Stimulated activated CD8-positive, alpha-beta memory T cell treated with anti-CD3 and anti-CD28 coated beads, Interleukin-15, amount 100 ng/mL, for 1 hour (primary cell): ENCODE measurements at regions not wholly inside any gene's neighbourhood (a gene's known extent, or its start where the extent isn't known, plus 50 kb on each side); places are given as distances from the start of the nearest gene placed in this dataset.

Experiments
- DNase-seq: peaks from one replicate; pipeline ENCODE4 v3.0.0-alpha.2; 2020; ENCODE audit warnings: low read depth

- peak; percentile 39 for DNase-seq
Observed at GRCh38 chr1:221203224-221204054, 324.2 kb downstream of the HLX start.

- DNase-seq = no peak
Observed at GRCh38 chr1:221204055-221204833, 325.0 kb downstream of the HLX start.

- no peak for DNase-seq
Observed at GRCh38 chr1:221206076-221206475, 326.8 kb downstream of the HLX start.

GRCh38 chr1:221212926-221213325, 333.7 kb downstream of the HLX start:
- DNase-seq = no peak

GRCh38 chr1:221217029-221217428, 337.8 kb downstream of the HLX start:
- no peak for DNase-seq

- DNase-seq = no peak
Observed at GRCh38 chr1:221223281-221223680, 344.0 kb downstream of the HLX start.

- DNase-seq = no peak
Observed at GRCh38 chr1:221227460-221227859, 348.2 kb downstream of the HLX start.

- DNase-seq = no peak
Observed at GRCh38 chr1:221227872-221228337, 348.7 kb downstream of the HLX start.

GRCh38 chr1:221228594-221228993, 349.4 kb downstream of the HLX start:
- DNase-seq = no peak

GRCh38 chr1:221230605-221231004, 351.4 kb downstream of the HLX start:
- no peak for DNase-seq

GRCh38 chr1:221234791-221235190, 355.5 kb downstream of the HLX start:
- DNase-seq = no peak

GRCh38 chr1:221237587-221237986, 358.3 kb downstream of the HLX start:
- no peak for DNase-seq

GRCh38 chr1:221239181-221239580, 359.9 kb downstream of the HLX start:
- no peak for DNase-seq

- DNase-seq = no peak
Observed at GRCh38 chr1:221239792-221240191, 360.5 kb downstream of the HLX start.

GRCh38 chr1:221240690-221241089, 361.4 kb downstream of the HLX start:
- DNase-seq = no peak

- DNase-seq = no peak
Observed at GRCh38 chr1:221241157-221241556, 361.9 kb downstream of the HLX start.

GRCh38 chr1:221241592-221241991, 362.3 kb downstream of the HLX start:
- DNase-seq = no peak

GRCh38 chr1:221246067-221246466, 366.8 kb downstream of the HLX start:
- no peak for DNase-seq

- no peak for DNase-seq
Observed at GRCh38 chr1:221246628-221247415, 367.6 kb downstream of the HLX start.

- DNase-seq = no peak
Observed at GRCh38 chr1:221251580-221251979, 372.3 kb downstream of the HLX start.

GRCh38 chr1:221254813-221255212, 375.6 kb downstream of the HLX start:
- DNase-seq = no peak

GRCh38 chr1:221256773-221257172, 377.5 kb downstream of the HLX start:
- DNase-seq = no peak
